ENCODE measurements at regions not wholly inside any gene's neighbourhood (a gene's known extent, or its start where the extent isn't known, plus 50 kb on each side); places are given as distances from the start of the nearest gene placed in this dataset.

DNA sequence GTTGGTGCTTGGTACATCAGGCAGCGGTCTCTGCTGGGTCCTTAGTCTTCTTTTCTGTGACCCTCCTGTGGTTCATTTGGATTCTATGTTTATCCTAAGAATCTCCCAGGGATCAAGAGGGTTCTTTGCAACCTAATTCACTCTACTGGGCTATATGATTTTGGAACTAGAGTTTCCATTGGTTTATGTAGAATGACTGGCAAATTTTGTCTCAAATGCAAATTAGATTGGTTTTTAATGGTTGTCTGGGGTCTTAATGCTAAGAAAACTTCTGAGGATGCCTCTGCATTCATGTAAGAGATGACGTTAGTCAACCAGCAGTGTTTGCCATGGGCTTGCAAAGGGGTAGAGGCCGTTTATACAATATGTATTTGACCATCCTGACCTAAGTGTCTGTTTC, 129.8 kb upstream of the ZFP64 start:
- TF ChIP-seq, protein P1, sequence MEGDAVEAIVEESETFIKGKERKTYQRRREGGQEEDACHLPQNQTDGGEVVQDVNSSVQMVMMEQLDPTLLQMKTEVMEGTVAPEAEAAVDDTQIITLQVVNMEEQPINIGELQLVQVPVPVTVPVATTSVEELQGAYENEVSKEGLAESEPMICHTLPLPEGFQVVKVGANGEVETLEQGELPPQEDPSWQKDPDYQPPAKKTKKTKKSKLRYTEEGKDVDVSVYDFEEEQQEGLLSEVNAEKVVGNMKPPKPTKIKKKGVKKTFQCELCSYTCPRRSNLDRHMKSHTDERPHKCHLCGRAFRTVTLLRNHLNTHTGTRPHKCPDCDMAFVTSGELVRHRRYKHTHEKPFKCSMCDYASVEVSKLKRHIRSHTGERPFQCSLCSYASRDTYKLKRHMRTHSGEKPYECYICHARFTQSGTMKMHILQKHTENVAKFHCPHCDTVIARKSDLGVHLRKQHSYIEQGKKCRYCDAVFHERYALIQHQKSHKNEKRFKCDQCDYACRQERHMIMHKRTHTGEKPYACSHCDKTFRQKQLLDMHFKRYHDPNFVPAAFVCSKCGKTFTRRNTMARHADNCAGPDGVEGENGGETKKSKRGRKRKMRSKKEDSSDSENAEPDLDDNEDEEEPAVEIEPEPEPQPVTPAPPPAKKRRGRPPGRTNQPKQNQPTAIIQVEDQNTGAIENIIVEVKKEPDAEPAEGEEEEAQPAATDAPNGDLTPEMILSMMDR (IDR thresholded peaks at IDR 0.05), result no peak
- TF ChIP-seq POLR2A (IDR thresholded peaks at IDR 0.05; ENCODE audit: low read depth), result no peak
- no peak for TF ChIP-seq EP300 (IDR thresholded peaks at IDR 0.05)

Data from esophagus muscularis mucosa (tissue), 4 donors.